ENCODE measurements at regions not wholly inside any gene's neighbourhood (a gene's known extent, or its start where the extent isn't known, plus 50 kb on each side); places are given as distances from the start of the nearest gene placed in this dataset.

DNA sequence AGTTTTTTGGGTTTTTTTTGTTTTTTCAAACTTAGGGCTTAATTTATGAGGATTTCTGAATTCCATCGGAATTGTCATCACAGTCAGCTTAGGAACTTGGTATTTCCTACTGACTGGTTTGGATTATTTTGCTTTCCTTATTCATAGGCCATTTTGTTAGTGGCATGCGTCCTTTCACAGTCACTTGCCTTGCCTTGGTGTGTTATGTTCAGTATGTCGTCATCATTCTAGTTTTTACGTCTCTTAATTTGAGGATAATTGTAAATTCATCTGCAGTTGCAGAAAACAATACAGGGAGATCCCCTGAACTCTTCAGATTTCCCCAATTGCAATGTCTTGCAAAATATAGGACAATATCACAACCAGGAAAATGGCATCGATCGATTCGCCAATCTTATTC is 485.3 kb downstream of the CBLN2 start:
- TF ChIP-seq, protein P1, sequence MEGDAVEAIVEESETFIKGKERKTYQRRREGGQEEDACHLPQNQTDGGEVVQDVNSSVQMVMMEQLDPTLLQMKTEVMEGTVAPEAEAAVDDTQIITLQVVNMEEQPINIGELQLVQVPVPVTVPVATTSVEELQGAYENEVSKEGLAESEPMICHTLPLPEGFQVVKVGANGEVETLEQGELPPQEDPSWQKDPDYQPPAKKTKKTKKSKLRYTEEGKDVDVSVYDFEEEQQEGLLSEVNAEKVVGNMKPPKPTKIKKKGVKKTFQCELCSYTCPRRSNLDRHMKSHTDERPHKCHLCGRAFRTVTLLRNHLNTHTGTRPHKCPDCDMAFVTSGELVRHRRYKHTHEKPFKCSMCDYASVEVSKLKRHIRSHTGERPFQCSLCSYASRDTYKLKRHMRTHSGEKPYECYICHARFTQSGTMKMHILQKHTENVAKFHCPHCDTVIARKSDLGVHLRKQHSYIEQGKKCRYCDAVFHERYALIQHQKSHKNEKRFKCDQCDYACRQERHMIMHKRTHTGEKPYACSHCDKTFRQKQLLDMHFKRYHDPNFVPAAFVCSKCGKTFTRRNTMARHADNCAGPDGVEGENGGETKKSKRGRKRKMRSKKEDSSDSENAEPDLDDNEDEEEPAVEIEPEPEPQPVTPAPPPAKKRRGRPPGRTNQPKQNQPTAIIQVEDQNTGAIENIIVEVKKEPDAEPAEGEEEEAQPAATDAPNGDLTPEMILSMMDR (IDR thresholded peaks at IDR 0.05) = no peak
- no peak for TF ChIP-seq EZH2 (IDR thresholded peaks at IDR 0.05)
